ENCODE measurements at regions not wholly inside any gene's neighbourhood (a gene's known extent, or its start where the extent isn't known, plus 50 kb on each side); places are given as distances from the start of the nearest gene placed in this dataset.
"Not testable (repeated sequence)": the region's sequence is repeated elsewhere in the genome, so short reads cannot be mapped to it uniquely, and the experiment has no call there.

- DNase-seq (ENCODE audit: low spot score): no peak
- no peak overlapping the region for H3K27ac ChIP-seq
- TF ChIP-seq CTCF (IDR thresholded peaks at IDR 0.05): no peak
- H3K4me3 ChIP-seq: no peak overlapping the region
These were observed 1390.0 kb upstream of the RAG2 start for GRCh38 chr11:37988031-37988430.

- Histone ChIP-seq H3K27ac (no peak overlapping the region), H3K4me3 (no peak overlapping the region)
- no peak for TF ChIP-seq CTCF (IDR thresholded peaks at IDR 0.05)
- no peak for DNase-seq (ENCODE audit: low spot score)
These were observed 1387.0 kb upstream of the RAG2 start for GRCh38 chr11:37984991-37985390.

- TF ChIP-seq CTCF (IDR thresholded peaks at IDR 0.05): no peak
These were observed 1380.6 kb upstream of the RAG2 start for GRCh38 chr11:37978647-37979046.

GRCh38 chr11:37973941-37974340 lies 1375.9 kb upstream of the RAG2 start:
- no peak for TF ChIP-seq CTCF (IDR thresholded peaks at IDR 0.05)
- Histone ChIP-seq H3K4me3 (no peak overlapping the region), H3K27ac (no peak overlapping the region)
- no peak for DNase-seq (ENCODE audit: low spot score)

More at GRCh38 chr11:37978647-37979046, 1380.6 kb upstream of the RAG2 start:
- Histone ChIP-seq H3K4me3 (no peak overlapping the region), H3K27ac (no peak overlapping the region)
- DNase-seq (ENCODE audit: low spot score): no peak

- TF ChIP-seq CTCF (IDR thresholded peaks at IDR 0.05): no peak
- no peak for DNase-seq (ENCODE audit: low spot score)
- no peak overlapping the region for H3K27ac ChIP-seq
These were observed 1374.7 kb upstream of the RAG2 start for GRCh38 chr11:37972691-37973090.

GRCh38 chr11:37969336-37969735 lies 1371.3 kb upstream of the RAG2 start:
- DNase-seq (ENCODE audit: low spot score); H3K4me3 ChIP-seq; H3K27ac ChIP-seq: not testable (repeated sequence)

More at GRCh38 chr11:37972691-37973090, 1374.7 kb upstream of the RAG2 start:
- no peak overlapping the region for H3K4me3 ChIP-seq

- TF ChIP-seq CTCF (IDR thresholded peaks at IDR 0.05): no peak
- no peak for DNase-seq (ENCODE audit: low spot score)
- H3K27ac ChIP-seq: no peak overlapping the region
- H3K4me3 ChIP-seq: no peak overlapping the region
These were observed 1370.1 kb upstream of the RAG2 start for GRCh38 chr11:37968148-37968547.

GRCh38 chr11:37967635-37968034 lies 1369.6 kb upstream of the RAG2 start:
- H3K4me3 ChIP-seq: no peak overlapping the region
- DNase-seq (ENCODE audit: low spot score): no peak
- no peak for TF ChIP-seq CTCF (IDR thresholded peaks at IDR 0.05)
- H3K27ac ChIP-seq: no peak overlapping the region

Measured in coronary artery (tissue), 2 donors.